H9 (cell line): ENCODE measurements at regions not wholly inside any gene's neighbourhood (a gene's known extent, or its start where the extent isn't known, plus 50 kb on each side); places are given as distances from the start of the nearest gene placed in this dataset.

Experiments
- DNase-seq: peaks from one replicate; pipeline ENCODE4 v3.0.0-alpha.2; 2017
- H2AFZ ChIP-seq: one replicate; pipeline ENCODE4 v1.6.1; 2013; ENCODE audit warnings: mild to moderate bottlenecking, low read length, control low read depth, moderate library complexity
- H2AK5ac ChIP-seq: 2 replicates; pipeline ENCODE4 v1.6.1; 2013; ENCODE audit warnings: low read length, control low read depth, mixed read lengths; ENCODE audit not compliant: insufficient read length
- H2BK120ac ChIP-seq: one replicate; pipeline ENCODE4 v1.6.1; 2013; ENCODE audit warnings: low read depth, mild to moderate bottlenecking, low read length, control low read depth, inconsistent platforms; ENCODE audit not compliant: poor library complexity, severe bottlenecking
- H2BK12ac ChIP-seq: 2 replicates; pipeline ENCODE4 v1.6.1; 2013; ENCODE audit warnings: low read length, control low read depth, mixed read lengths, low read depth; ENCODE audit not compliant: insufficient read length
- H2BK15ac ChIP-seq: 2 replicates; pipeline ENCODE4 v1.6.1; 2013; ENCODE audit warnings: low read depth, low read length, control low read depth
- H2BK20ac ChIP-seq: one replicate; pipeline ENCODE4 v1.6.1; 2013; ENCODE audit warnings: low read depth, mild to moderate bottlenecking, low read length, control low read depth, inconsistent platforms; ENCODE audit not compliant: poor library complexity, severe bottlenecking
- H2BK5ac ChIP-seq: 2 replicates; pipeline ENCODE4 v1.6.1; 2013; ENCODE audit warnings: low read length, control low read depth, mixed read lengths; ENCODE audit not compliant: insufficient read length
- H3K14ac ChIP-seq: 2 replicates; pipeline ENCODE4 v1.6.1; 2013; ENCODE audit warnings: low read length, control low read depth; ENCODE audit not compliant: insufficient read depth
- H3K18ac ChIP-seq: 2 replicates; pipeline ENCODE4 v1.6.1; 2013; ENCODE audit warnings: low read depth, mild to moderate bottlenecking, mixed read lengths, low read length, control low read depth; ENCODE audit not compliant: insufficient read length
- H3K23ac ChIP-seq: 2 replicates; pipeline ENCODE4 v1.6.1; 2013; ENCODE audit warnings: low read length, control low read depth, mixed read lengths, low read depth; ENCODE audit not compliant: insufficient read length
- H3K23me2 ChIP-seq: 2 replicates; pipeline ENCODE4 v1.6.1; 2013; ENCODE audit warnings: low read depth, mild to moderate bottlenecking, mixed read lengths, low read length, control low read depth; ENCODE audit not compliant: insufficient read length, poor library complexity, severe bottlenecking
- H3K27ac ChIP-seq: 2 replicates; pipeline ENCODE4 v1.5.1; 2013; ENCODE audit warnings: low read length, control low read depth, mixed read lengths, low read depth; ENCODE audit not compliant: insufficient read length
- H3K27me3 ChIP-seq: 2 replicates; pipeline ENCODE4 v1.6.1; 2013; ENCODE audit warnings: low read length, control low read depth, inconsistent platforms; ENCODE audit not compliant: insufficient read depth
- H3K4ac ChIP-seq: 2 replicates; pipeline ENCODE4 v1.6.1; 2013; ENCODE audit warnings: low read depth, mild to moderate bottlenecking, control low read depth, inconsistent platforms, low read length, moderate library complexity
- H3K4me1 ChIP-seq: 2 replicates; pipeline ENCODE4 v1.6.1; 2013; ENCODE audit warnings: low read length, control low read depth, inconsistent platforms; ENCODE audit not compliant: insufficient read depth
- H3K4me2 ChIP-seq: 2 replicates; pipeline ENCODE4 v1.6.1; 2013; ENCODE audit warnings: low read length, control low read depth, mixed read lengths; ENCODE audit not compliant: insufficient read length, insufficient read depth
- H3K56ac ChIP-seq: 2 replicates; pipeline ENCODE4 v1.6.1; 2013; ENCODE audit warnings: low read depth, mild to moderate bottlenecking, mixed read lengths, low read length, control low read depth; ENCODE audit not compliant: insufficient read length
- H3K79me1 ChIP-seq: 2 replicates; pipeline ENCODE4 v1.6.1; 2013; ENCODE audit warnings: low read depth, mild to moderate bottlenecking, moderate library complexity, low read length, control low read depth, inconsistent platforms; ENCODE audit not compliant: insufficient read depth, poor library complexity, severe bottlenecking
- H3K79me2 ChIP-seq: 2 replicates; pipeline ENCODE4 v1.6.1; 2013; ENCODE audit warnings: low read length, control low read depth, inconsistent platforms; ENCODE audit not compliant: insufficient read depth
- H3K9ac ChIP-seq: 2 replicates; pipeline ENCODE4 v1.6.1; 2013; ENCODE audit warnings: low read length, control low read depth, mixed read lengths; ENCODE audit not compliant: insufficient read length; ENCODE audit errors: extremely low read depth
- H3K9me3 ChIP-seq: one replicate; pipeline ENCODE4 v1.6.1; 2013; ENCODE audit warnings: low read depth, low read length, inconsistent platforms; ENCODE audit not compliant: control insufficient read depth
- H3T11ph ChIP-seq: one replicate; pipeline ENCODE4 v1.6.1; 2013; ENCODE audit warnings: mild to moderate bottlenecking, low read length, control low read depth, inconsistent platforms
- H4K20me1 ChIP-seq: one replicate; pipeline ENCODE4 v1.6.1; 2013; ENCODE audit not compliant: control insufficient read depth, insufficient read length, insufficient read depth
- H4K5ac ChIP-seq: 2 replicates; pipeline ENCODE4 v1.6.1; 2013; ENCODE audit warnings: low read depth, mild to moderate bottlenecking, mixed read lengths, low read length, control low read depth; ENCODE audit not compliant: insufficient read length
- H4K8ac ChIP-seq: replicated peaks from 2 replicates; pipeline ENCODE4 v1.6.1; 2013; ENCODE audit warnings: low read length, control low read depth, mixed read lengths, low read depth; ENCODE audit not compliant: insufficient read length
- H4K91ac ChIP-seq: 2 replicates; pipeline ENCODE4 v1.6.1; 2013; ENCODE audit warnings: low read depth, mild to moderate bottlenecking, moderate library complexity, mixed read lengths, low read length, control low read depth; ENCODE audit not compliant: insufficient read length
- H3K27ac Mint-ChIP-seq, 3 experiments: 2 replicates in 2 of 3; 3 replicates in 1 of 3; pipeline ENCODE4 v1.8.0; 2020 to 2021; ENCODE audit warnings: mixed read lengths in 3 of 3, mild to moderate bottlenecking in 1 of 3, moderate library complexity in 1 of 3
- H3K27me3 Mint-ChIP-seq: 2 replicates; pipeline ENCODE4 v1.8.0; 2021; ENCODE audit warnings: low read depth, mild to moderate bottlenecking, moderate library complexity, mixed read lengths
- H3K36me3 Mint-ChIP-seq, 3 experiments: 2 replicates in 2 of 3; 3 replicates in 1 of 3; pipeline ENCODE4 v1.8.0; 2020 to 2021; ENCODE audit warnings: low read depth in 3 of 3, mixed read lengths in 3 of 3; ENCODE audit not compliant: insufficient read depth in 1 of 3
- H3K4me1 Mint-ChIP-seq, 2 experiments: 2 replicates each; pipeline ENCODE4 v1.8.0; 2020; ENCODE audit warnings: mixed read lengths in 2 of 2
- H3K4me3 Mint-ChIP-seq, 2 experiments: 2 replicates in 1 of 2; 3 replicates in 1 of 2; pipeline ENCODE4 v1.8.0; 2020 to 2021; ENCODE audit warnings: mild to moderate bottlenecking in 2 of 2, mixed read lengths in 2 of 2, moderate library complexity in 1 of 2
- H3K9me3 Mint-ChIP-seq, 2 experiments: 2 replicates in 1 of 2; 3 replicates in 1 of 2; pipeline ENCODE4 v1.8.0; 2020; ENCODE audit warnings: mild to moderate bottlenecking in 2 of 2, mixed read lengths in 2 of 2, moderate library complexity in 1 of 2
- CTCF ChIP-seq: fragments of 200-600 bp; sonication (generic); conservative IDR thresholded peaks from 3 replicates; pipeline ENCODE4 v1.8.0; 2021; ENCODE audit warnings: antibody characterized with exemption, mild to moderate bottlenecking
- WGBS: extraction: QIAGEN DNeasy Blood & Tissue Kit; methylation state at CpG from one replicate; pipeline ENCODE4 v1.1.7; 2013; ENCODE audit warnings: missing lambda C conversion rate, low lambda C conversion rate, mixed read lengths; ENCODE audit not compliant: insufficient read length; ENCODE audit errors: extremely low coverage; 5-methylcytosine and 5-hydroxymethylcytosine counted together

GRCh38 chr9:90343366-90343765 lies 299.3 kb downstream of the DIRAS2 start:
- Histone ChIP-seq H3K9ac (no peak overlapping the region), H3K27me3 (no peaks in the 10 kb centered on the region), H2BK20ac (no peak overlapping the region), H3K4ac (no peak overlapping the region), H2BK5ac (no peak overlapping the region), H2BK120ac (no peak overlapping the region), H3K4me1 (no peaks in the 10 kb centered on the region), H3K79me1 (no peaks in the 10 kb centered on the region), H4K91ac (no peak overlapping the region), H3K56ac (no peak overlapping the region), H4K5ac (no peak overlapping the region), H2BK12ac (no peak overlapping the region), H3K14ac (no peak overlapping the region), H2BK15ac (no peak overlapping the region), H3K9me3 (no peaks in the 10 kb centered on the region), H4K20me1 (no peaks in the 10 kb centered on the region), H3K27ac (no peak overlapping the region), H3K4me2 (no peak overlapping the region), H3K23me2 (no peaks in the 10 kb centered on the region), H3K23ac (no peak overlapping the region), H3K79me2 (no peaks in the 10 kb centered on the region), H4K8ac (no peak overlapping the region), H2AK5ac (no peak overlapping the region), H2AFZ (no peak overlapping the region), H3T11ph (no peak overlapping the region), H3K18ac (no peak overlapping the region)
- no peaks in the 10 kb centered on the region for H3K36me3 Mint-ChIP-seq
- DNase-seq = no peak
- WGBS = no CpG with 5 or more reads among the region's 3 CpGs
- no peaks in the 10 kb centered on the region; a peak in 1 of 5 replicates for H3K9me3 Mint-ChIP-seq
- peaks cover 5 to 7% of the 10 kb centered on the region in 2 experiments; a peak in 3 of 4 replicates for H3K4me1 Mint-ChIP-seq
- H3K4me3 Mint-ChIP-seq = no peak overlapping the region
- H3K27ac Mint-ChIP-seq = peak overlapping the region in 1 of 3 experiments; percentile 5; a peak in 1 of 7 replicates
- peaks cover 1% of the 10 kb centered on the region for H3K27me3 Mint-ChIP-seq
- TF ChIP-seq CTCF = no peak
